ENCODE measurements at regions not wholly inside any gene's neighbourhood (a gene's known extent, or its start where the extent isn't known, plus 50 kb on each side); places are given as distances from the start of the nearest gene placed in this dataset.

DNA sequence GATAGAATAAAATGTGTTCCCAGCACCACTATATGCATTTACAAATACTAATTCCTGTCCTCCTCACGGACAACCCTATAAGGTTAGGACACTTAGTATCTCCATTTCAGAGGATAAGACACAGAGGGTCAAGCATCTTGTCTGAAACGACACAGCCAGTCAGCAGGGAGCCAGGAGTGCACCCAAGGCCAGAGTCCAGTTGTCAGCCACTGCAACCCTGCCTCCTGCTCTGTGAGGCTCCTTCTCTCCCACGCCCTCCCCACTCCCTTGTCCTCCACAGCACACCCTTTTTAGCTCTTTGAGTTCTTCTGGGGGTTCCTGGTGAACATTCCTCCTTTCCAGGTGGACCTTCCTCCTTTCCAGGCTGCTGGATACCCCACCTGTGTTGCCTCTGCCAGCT is 119.0 kb upstream of the TNR start:
- TF ChIP-seq, protein P1, sequence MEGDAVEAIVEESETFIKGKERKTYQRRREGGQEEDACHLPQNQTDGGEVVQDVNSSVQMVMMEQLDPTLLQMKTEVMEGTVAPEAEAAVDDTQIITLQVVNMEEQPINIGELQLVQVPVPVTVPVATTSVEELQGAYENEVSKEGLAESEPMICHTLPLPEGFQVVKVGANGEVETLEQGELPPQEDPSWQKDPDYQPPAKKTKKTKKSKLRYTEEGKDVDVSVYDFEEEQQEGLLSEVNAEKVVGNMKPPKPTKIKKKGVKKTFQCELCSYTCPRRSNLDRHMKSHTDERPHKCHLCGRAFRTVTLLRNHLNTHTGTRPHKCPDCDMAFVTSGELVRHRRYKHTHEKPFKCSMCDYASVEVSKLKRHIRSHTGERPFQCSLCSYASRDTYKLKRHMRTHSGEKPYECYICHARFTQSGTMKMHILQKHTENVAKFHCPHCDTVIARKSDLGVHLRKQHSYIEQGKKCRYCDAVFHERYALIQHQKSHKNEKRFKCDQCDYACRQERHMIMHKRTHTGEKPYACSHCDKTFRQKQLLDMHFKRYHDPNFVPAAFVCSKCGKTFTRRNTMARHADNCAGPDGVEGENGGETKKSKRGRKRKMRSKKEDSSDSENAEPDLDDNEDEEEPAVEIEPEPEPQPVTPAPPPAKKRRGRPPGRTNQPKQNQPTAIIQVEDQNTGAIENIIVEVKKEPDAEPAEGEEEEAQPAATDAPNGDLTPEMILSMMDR (IDR thresholded peaks at IDR 0.05) = no peak
- no peak for TF ChIP-seq POLR2A (IDR thresholded peaks at IDR 0.05)
